SK-N-SH treated with all-trans-retinoic acid at 6 μM for 48 hours (cell line): ENCODE measurements at regions not wholly inside any gene's neighbourhood (a gene's known extent, or its start where the extent isn't known, plus 50 kb on each side); places are given as distances from the start of the nearest gene placed in this dataset.

Source experiments
- ATAC-seq: fragments of 200-7000 bp; cut with Tn5 transposase; 3 replicates; pipeline ENCODE4 v1.9.1; 2020; ENCODE audit warnings: mild to moderate bottlenecking, moderate library complexity
- ARNTL ChIP-seq: fragments of 450-650 bp; formaldehyde crosslinking; IDR thresholded peaks from 2 replicates; pipeline ENCODE4 v1.5.0; 2020; ENCODE audit warnings: low read depth, mild to moderate bottlenecking, moderate library complexity, borderline replicate concordance
- BACH2 ChIP-seq: fragments of 250-450 bp; sonication (Bioruptor Pico); IDR thresholded peaks from 2 replicates; pipeline ENCODE4 v1.9.0; 2021; ENCODE audit warnings: mild to moderate bottlenecking, borderline replicate concordance
- CREB5 ChIP-seq: fragments of 250-450 bp; sonication (Bioruptor Pico); IDR thresholded peaks from 2 replicates; pipeline ENCODE4 v1.5.1; 2020; ENCODE audit warnings: low read depth, mild to moderate bottlenecking, moderate library complexity
- CSDC2 ChIP-seq: fragments of 250-450 bp; sonication (Bioruptor Pico); IDR thresholded peaks from 2 replicates; pipeline ENCODE4 v1.5.0; 2020; ENCODE audit warnings: mild to moderate bottlenecking, moderate library complexity
- GLIS3 ChIP-seq: fragments of 250-450 bp; sonication (Bioruptor Pico); IDR thresholded peaks from 2 replicates; pipeline ENCODE4 v1.5.0; 2020; ENCODE audit warnings: mild to moderate bottlenecking, moderate library complexity
- ISL1 ChIP-seq: fragments of 250-450 bp; sonication (Bioruptor Pico); IDR thresholded peaks from 2 replicates; pipeline ENCODE4 v2.1.2; 2022; ENCODE audit warnings: mild to moderate bottlenecking, moderate library complexity
- OSR1 ChIP-seq: fragments of 250-450 bp; sonication (Bioruptor Pico); IDR thresholded peaks from 2 replicates; pipeline ENCODE4 v1.8.0; 2022; ENCODE audit warnings: moderate library complexity, mild to moderate bottlenecking, inconsistent platforms
- PATZ1 ChIP-seq: fragments of 250-450 bp; sonication (Bioruptor Pico); IDR thresholded peaks from 2 replicates; pipeline ENCODE4 v1.8.0; 2020; ENCODE audit warnings: mild to moderate bottlenecking, moderate library complexity, borderline replicate concordance
- PPARA ChIP-seq: fragments of 250-450 bp; sonication (Bioruptor Pico); IDR thresholded peaks from 2 replicates; pipeline ENCODE4 v1.5.0; 2020; ENCODE audit warnings: mild to moderate bottlenecking, borderline replicate concordance
- RARB ChIP-seq: fragments of 250-450 bp; sonication (Bioruptor Pico); IDR thresholded peaks from 2 replicates; pipeline ENCODE4 v1.8.0; 2021; ENCODE audit warnings: mild to moderate bottlenecking, moderate library complexity
- SNAI2 ChIP-seq: fragments of 250-450 bp; sonication (Bioruptor Pico); IDR thresholded peaks from 2 replicates; pipeline ENCODE4 v1.5.0; 2020; ENCODE audit warnings: mild to moderate bottlenecking, moderate library complexity
- ZC3H10 ChIP-seq: fragments of 250-450 bp; sonication (Bioruptor Pico); IDR thresholded peaks from 2 replicates; pipeline ENCODE4 v1.5.1; 2021; ENCODE audit warnings: mild to moderate bottlenecking, moderate library complexity
- ZFP30 ChIP-seq: fragments of 450-650 bp; formaldehyde crosslinking; IDR thresholded peaks from 2 replicates; pipeline ENCODE4 v1.5.0; 2022; ENCODE audit warnings: mild to moderate bottlenecking, moderate library complexity
- ZNF565 ChIP-seq: fragments of 450-650 bp; formaldehyde crosslinking; conservative IDR thresholded peaks from 2 replicates; pipeline ENCODE4 v1.5.0; 2020; ENCODE audit warnings: low read depth, mild to moderate bottlenecking, moderate library complexity
- ZNF70 ChIP-seq: fragments of 450-650 bp; formaldehyde crosslinking; IDR thresholded peaks from 2 replicates; pipeline ENCODE4 v1.5.0; 2020; ENCODE audit warnings: mild to moderate bottlenecking, moderate library complexity
- ZNF8 ChIP-seq: fragments of 450-650 bp; formaldehyde crosslinking; IDR thresholded peaks from 2 replicates; pipeline ENCODE4 v1.5.0; 2020; ENCODE audit warnings: mild to moderate bottlenecking, moderate library complexity
- TF ChIP-seq, protein P1 (sequence below): fragments of 250-450 bp; sonication (Bioruptor Pico); IDR thresholded peaks from 2 replicates; pipeline ENCODE4 v1.5.0; 2020; ENCODE audit warnings: mild to moderate bottlenecking, moderate library complexity

DNA sequence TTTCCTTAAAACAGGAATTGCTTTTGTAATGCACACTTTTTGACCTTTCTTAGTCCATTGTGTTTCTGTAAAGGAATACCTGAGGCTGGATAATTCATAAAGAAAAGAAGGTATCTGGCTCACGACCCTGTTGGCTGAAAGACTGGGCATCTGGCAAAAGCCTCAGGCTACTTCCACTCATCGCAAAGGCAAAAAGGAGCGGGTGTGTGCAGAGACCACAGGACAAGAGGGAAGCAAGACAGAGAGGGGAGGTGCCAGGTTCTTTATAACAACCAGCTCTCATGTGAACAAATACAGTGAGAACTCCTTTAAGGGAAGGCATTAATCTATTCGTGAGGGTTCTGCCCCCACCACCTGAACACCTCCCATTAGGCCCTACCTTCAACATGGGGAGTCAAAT is 182.1 kb downstream of the C12orf50 start:
- TF ChIP-seq ARNTL (no peak), BACH2 (CRISPR knock-in tag) (no peak), ZC3H10 (no peak), SNAI2 (CRISPR knock-in tag) (no peak), PPARA (CRISPR knock-in tag) (no peak), RARB (CRISPR knock-in tag) (no peak)
- TF ChIP-seq, protein P1, sequence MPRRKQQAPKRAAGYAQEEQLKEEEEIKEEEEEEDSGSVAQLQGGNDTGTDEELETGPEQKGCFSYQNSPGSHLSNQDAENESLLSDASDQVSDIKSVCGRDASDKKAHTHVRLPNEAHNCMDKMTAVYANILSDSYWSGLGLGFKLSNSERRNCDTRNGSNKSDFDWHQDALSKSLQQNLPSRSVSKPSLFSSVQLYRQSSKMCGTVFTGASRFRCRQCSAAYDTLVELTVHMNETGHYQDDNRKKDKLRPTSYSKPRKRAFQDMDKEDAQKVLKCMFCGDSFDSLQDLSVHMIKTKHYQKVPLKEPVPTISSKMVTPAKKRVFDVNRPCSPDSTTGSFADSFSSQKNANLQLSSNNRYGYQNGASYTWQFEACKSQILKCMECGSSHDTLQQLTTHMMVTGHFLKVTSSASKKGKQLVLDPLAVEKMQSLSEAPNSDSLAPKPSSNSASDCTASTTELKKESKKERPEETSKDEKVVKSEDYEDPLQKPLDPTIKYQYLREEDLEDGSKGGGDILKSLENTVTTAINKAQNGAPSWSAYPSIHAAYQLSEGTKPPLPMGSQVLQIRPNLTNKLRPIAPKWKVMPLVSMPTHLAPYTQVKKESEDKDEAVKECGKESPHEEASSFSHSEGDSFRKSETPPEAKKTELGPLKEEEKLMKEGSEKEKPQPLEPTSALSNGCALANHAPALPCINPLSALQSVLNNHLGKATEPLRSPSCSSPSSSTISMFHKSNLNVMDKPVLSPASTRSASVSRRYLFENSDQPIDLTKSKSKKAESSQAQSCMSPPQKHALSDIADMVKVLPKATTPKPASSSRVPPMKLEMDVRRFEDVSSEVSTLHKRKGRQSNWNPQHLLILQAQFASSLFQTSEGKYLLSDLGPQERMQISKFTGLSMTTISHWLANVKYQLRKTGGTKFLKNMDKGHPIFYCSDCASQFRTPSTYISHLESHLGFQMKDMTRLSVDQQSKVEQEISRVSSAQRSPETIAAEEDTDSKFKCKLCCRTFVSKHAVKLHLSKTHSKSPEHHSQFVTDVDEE (CRISPR knock-in tag) = no peak
- ATAC-seq = no peak

- no peak for ATAC-seq
- TF ChIP-seq RARB (CRISPR knock-in tag) (no peak), ISL1 (no peak), SNAI2 (CRISPR knock-in tag) (no peak), ZNF8 (CRISPR knock-in tag) (no peak), CSDC2 (CRISPR knock-in tag) (no peak)
- TF ChIP-seq, protein P1 (CRISPR knock-in tag) = no peak
- TF ChIP-seq, all 23 proteins: peak for 0
Observed at GRCh38 chr12:87846045-87846444, 183.2 kb downstream of the C12orf50 start.

DNA sequence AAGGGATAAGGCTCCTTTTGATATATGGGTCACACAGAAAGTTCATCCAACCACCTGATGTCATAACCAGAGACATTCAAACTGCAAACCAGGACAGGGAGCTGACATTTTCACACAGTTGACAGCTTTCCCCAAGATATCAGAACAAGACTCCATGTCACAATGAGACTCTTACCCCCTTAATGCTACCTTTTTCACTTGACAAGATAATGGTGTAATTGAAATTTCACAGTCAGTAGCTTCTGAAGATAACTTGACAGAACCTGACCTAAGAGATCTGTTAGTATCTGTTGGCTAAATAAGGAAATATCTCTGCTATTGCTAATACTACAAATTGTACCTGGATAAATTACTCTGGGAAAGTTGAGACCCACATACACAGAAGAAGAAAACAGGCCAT is 187.3 kb downstream of the C12orf50 start:
- ATAC-seq = no peak
- no peak for TF ChIP-seq OSR1
- no peak for TF ChIP-seq ZNF70 (CRISPR knock-in tag)
- TF ChIP-seq SNAI2 (CRISPR knock-in tag) = no peak
- TF ChIP-seq ZNF8 (CRISPR knock-in tag) = no peak
- no peak for TF ChIP-seq PATZ1 (CRISPR knock-in tag)
- no peak for TF ChIP-seq CREB5 (CRISPR knock-in tag)
- TF ChIP-seq CSDC2 (CRISPR knock-in tag) = no peak
- TF ChIP-seq, protein P1 (CRISPR knock-in tag) = no peak
- no peak for TF ChIP-seq ZNF565 (CRISPR knock-in tag)
- TF ChIP-seq ZFP30 (CRISPR knock-in tag) = no peak
- TF ChIP-seq GLIS3 (CRISPR knock-in tag) = no peak
